Keratinocyte (primary cell): ENCODE measurements at regions not wholly inside any gene's neighbourhood (a gene's known extent, or its start where the extent isn't known, plus 50 kb on each side); places are given as distances from the start of the nearest gene placed in this dataset.

Experiments used
- DNase-seq: peaks from one replicate; pipeline ENCODE4 v3.0.0-alpha.2; 2011; ENCODE audit warnings: low read depth, missing footprints, low spot score
- FAIRE-seq: peaks from 2 replicates; lab custom pipeline; 2011; peaks lifted over from hg19 to GRCh38; lab: Jason Lieb, UNC
- H2AFZ ChIP-seq: 2 replicates; pipeline ENCODE4 v1.6.0; 2012; ENCODE audit warnings: low read length, control low read depth, inconsistent platforms; ENCODE audit not compliant: control insufficient read depth
- H3K27ac ChIP-seq: 2 replicates; pipeline ENCODE4 v1.5.1; 2011; ENCODE audit warnings: low read length; ENCODE audit not compliant: control insufficient read depth, insufficient read depth
- H3K27me3 ChIP-seq: 3 replicates; pipeline ENCODE4 v1.6.0; 2011; ENCODE audit warnings: low read length; ENCODE audit not compliant: control insufficient read depth, insufficient read depth; ENCODE audit errors: extremely low read depth
- H3K36me3 ChIP-seq, 2 experiments: 2 replicates in 1 of 2; 3 replicates in 1 of 2; pipeline ENCODE4 v1.5.1; 2011; ENCODE audit warnings: low read length in 2 of 2, mild to moderate bottlenecking in 1 of 2; ENCODE audit not compliant: control insufficient read depth in 2 of 2, insufficient read depth in 2 of 2; ENCODE audit errors: extremely low read depth in 1 of 2
- H3K4me1 ChIP-seq: 3 replicates; pipeline ENCODE4 v1.5.1; 2011; ENCODE audit warnings: low read length; ENCODE audit not compliant: control insufficient read depth, insufficient read depth; ENCODE audit errors: extremely low read depth
- H3K4me2 ChIP-seq: 3 replicates; pipeline ENCODE4 v1.6.0; 2011; ENCODE audit warnings: low read depth, low read length; ENCODE audit not compliant: control insufficient read depth, insufficient read depth; ENCODE audit errors: extremely low read depth
- H3K4me3 ChIP-seq, 3 experiments: fragments of 200-600 bp in 1 of 3; sonication (generic) in 1 of 3; 2 replicates in 2 of 3; 3 replicates in 1 of 3; pipeline ENCODE4 v1.5.1; 2011 to 2016; ENCODE audit warnings: low read length in 3 of 3, mild to moderate bottlenecking in 3 of 3, control low read depth in 2 of 3, inconsistent platforms in 1 of 3, low read depth in 1 of 3, mixed read lengths in 1 of 3, mixed run types in 1 of 3, moderate library complexity in 1 of 3; ENCODE audit not compliant: control insufficient read depth in 2 of 3, insufficient read depth in 2 of 3; ENCODE audit errors: extremely low read depth in 1 of 3
- H3K79me2 ChIP-seq: 2 replicates; pipeline ENCODE4 v1.6.0; 2012; ENCODE audit warnings: low read length; ENCODE audit not compliant: control insufficient read depth, insufficient read depth
- H3K9ac ChIP-seq: 3 replicates; pipeline ENCODE4 v1.6.0; 2011; ENCODE audit warnings: low read length; ENCODE audit not compliant: control insufficient read depth, insufficient read depth; ENCODE audit errors: extremely low read depth
- H3K9me1 ChIP-seq: 3 replicates; pipeline ENCODE4 v1.6.0; 2011; ENCODE audit warnings: low read length; ENCODE audit not compliant: control insufficient read depth, insufficient read depth; ENCODE audit errors: extremely low read depth
- H3K9me3 ChIP-seq: 2 replicates; pipeline ENCODE4 v1.5.1; 2012; ENCODE audit warnings: low read depth, low read length; ENCODE audit not compliant: control insufficient read depth
- H4K20me1 ChIP-seq: 3 replicates; pipeline ENCODE4 v1.6.0; 2011; ENCODE audit warnings: low read length; ENCODE audit not compliant: control insufficient read depth, insufficient read depth; ENCODE audit errors: extremely low read depth
- EZH2 ChIP-seq: IDR thresholded peaks from one replicate; pipeline ENCODE4 v1.6.1; 2012; ENCODE audit warnings: inconsistent platforms, mild to moderate bottlenecking, low read length, moderate library complexity
- dilution Hi-C: fragments of 300-500 bp; cut with MboI; formaldehyde crosslinking; loops from one replicate; pipeline ENCODE4 v1.7.0; 2020; ENCODE audit warnings: low sequenced_read_pairs; ENCODE audit not compliant: extremely low pct_ligation_motif_present
- TF ChIP-seq, protein P1 (sequence below), 3 experiments: IDR thresholded peaks in 1 of 3; conservative IDR thresholded peaks in 1 of 3; optimal IDR thresholded peaks in 1 of 3; 2 replicates in 2 of 3; 3 replicates in 1 of 3; pipeline versions ENCODE3 to v1.5.1; 2011; ENCODE audit warnings: low read length in 3 of 3, mild to moderate bottlenecking in 3 of 3, moderate library complexity in 2 of 3, control low read depth in 1 of 3, inconsistent platforms in 1 of 3; ENCODE audit not compliant: insufficient read depth in 2 of 3; ENCODE audit errors: extremely low read depth in 1 of 3

DNA sequence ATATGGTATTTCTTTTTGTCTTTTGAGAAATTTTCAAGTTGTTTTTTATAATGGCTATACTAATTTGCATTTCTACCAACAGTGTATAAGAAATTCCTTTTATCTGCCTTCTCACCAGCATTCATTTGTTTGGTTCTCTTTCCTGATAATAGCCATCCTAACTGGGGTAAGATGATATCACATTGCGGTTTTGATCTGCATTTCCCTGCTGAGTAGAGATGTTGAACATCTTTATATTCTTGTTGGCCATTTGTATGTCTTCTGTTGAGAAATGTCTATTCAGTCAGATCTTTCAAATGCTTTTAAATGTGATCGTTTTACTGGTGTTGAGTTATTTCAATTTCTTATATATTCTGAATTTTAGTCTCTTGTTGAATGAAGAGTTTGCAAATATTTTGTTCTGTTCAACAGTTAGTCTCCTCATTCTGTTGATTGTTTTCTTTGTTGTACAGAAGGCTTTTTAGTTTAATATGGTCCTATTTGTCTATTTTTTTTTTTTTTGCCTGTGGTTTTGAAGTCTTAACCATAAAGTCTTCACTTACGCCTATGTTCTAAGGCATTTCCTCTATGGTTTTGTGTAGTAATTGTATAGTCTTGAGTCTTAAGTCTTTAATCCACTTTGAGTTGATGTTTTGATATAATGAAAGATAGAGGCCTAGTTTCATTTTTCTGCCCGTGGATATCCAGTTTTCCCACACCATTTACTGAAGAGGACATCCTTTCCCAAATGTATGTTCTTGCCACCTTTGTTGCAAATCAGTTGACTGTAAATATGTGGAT is 1566.9 kb downstream of the STIM2 start:
- dilution Hi-C loops: no loop called here
- no peak overlapping the region for H3K27ac ChIP-seq
- TF ChIP-seq, protein P1, sequence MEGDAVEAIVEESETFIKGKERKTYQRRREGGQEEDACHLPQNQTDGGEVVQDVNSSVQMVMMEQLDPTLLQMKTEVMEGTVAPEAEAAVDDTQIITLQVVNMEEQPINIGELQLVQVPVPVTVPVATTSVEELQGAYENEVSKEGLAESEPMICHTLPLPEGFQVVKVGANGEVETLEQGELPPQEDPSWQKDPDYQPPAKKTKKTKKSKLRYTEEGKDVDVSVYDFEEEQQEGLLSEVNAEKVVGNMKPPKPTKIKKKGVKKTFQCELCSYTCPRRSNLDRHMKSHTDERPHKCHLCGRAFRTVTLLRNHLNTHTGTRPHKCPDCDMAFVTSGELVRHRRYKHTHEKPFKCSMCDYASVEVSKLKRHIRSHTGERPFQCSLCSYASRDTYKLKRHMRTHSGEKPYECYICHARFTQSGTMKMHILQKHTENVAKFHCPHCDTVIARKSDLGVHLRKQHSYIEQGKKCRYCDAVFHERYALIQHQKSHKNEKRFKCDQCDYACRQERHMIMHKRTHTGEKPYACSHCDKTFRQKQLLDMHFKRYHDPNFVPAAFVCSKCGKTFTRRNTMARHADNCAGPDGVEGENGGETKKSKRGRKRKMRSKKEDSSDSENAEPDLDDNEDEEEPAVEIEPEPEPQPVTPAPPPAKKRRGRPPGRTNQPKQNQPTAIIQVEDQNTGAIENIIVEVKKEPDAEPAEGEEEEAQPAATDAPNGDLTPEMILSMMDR (optimal IDR thresholded peaks at IDR 0.05 in 1 of 3, IDR thresholded peaks at IDR 0.05 in 1 of 3, conservative IDR thresholded peaks at IDR 0.05 in 1 of 3; ENCODE audit: extremely low read depth in 1 of 3, insufficient read depth in 2 of 3, low read length in 3 of 3): no peak
- no peak for TF ChIP-seq EZH2
- no peaks in the 10 kb centered on the region for H3K79me2 ChIP-seq
- no peaks in the 10 kb centered on the region for H3K27me3 ChIP-seq
- no peak overlapping the region for H2AFZ ChIP-seq
- H3K4me1 ChIP-seq: no peaks in the 10 kb centered on the region
- no peak overlapping the region for H3K4me3 ChIP-seq
- H3K9ac ChIP-seq: no peak overlapping the region
- no peaks in the 10 kb centered on the region for H3K36me3 ChIP-seq
- no peaks in the 10 kb centered on the region for H3K9me1 ChIP-seq
- FAIRE-seq (no peak), DNase-seq (no peak)
- no peaks in the 10 kb centered on the region for H3K9me3 ChIP-seq
- H3K4me2 ChIP-seq: no peak overlapping the region
- H4K20me1 ChIP-seq: no peaks in the 10 kb centered on the region

DNA sequence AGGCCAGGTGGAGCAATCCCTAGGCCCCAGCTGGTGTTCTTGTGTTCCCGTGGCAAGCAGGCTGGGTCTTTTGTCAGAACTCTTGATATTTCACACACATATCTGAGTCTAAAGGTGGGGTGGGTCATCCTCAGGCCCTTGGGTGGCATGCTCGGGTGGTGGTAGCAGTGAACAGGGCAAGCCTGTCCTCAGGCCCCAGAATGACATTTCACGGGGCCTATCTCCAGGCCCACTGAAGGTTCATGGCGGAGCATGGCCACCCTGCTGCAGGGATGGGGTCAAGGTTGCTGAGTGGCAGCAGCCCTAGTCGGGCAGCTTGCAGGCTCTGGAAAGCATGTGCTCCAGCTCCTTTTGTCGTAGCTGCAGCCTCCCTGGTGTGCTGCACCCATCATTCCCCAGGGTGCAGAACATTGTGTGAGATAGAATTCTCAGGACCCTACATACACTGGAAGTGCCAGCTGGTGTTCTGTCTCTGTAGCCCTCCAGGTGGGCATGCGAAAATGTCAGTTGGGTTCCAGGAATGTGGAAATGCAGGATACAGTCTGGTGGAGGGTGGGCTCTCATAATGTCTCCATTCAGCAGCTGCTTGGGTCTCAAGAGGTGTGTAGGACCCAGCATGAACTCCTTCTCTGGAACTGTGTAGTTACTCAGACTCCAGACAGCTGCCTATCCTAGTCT is 1571.8 kb downstream of the STIM2 start:
- H3K9ac ChIP-seq: no peak overlapping the region
- no peaks in the 10 kb centered on the region for H3K79me2 ChIP-seq
- no peak overlapping the region for H3K4me2 ChIP-seq
- H3K36me3 ChIP-seq: no peaks in the 10 kb centered on the region
- TF ChIP-seq, protein P1 (optimal IDR thresholded peaks at IDR 0.05 in 1 of 3, IDR thresholded peaks at IDR 0.05 in 1 of 3, conservative IDR thresholded peaks at IDR 0.05 in 1 of 3; ENCODE audit: extremely low read depth in 1 of 3, insufficient read depth in 2 of 3, low read length in 3 of 3): no peak
- TF ChIP-seq EZH2: no peak
- FAIRE-seq: no peak
- H2AFZ ChIP-seq: no peak overlapping the region
- peaks cover 20% of the 10 kb centered on the region for H3K4me1 ChIP-seq
- dilution Hi-C loops: no loop called here
- H3K4me3 ChIP-seq: no peak overlapping the region
- no peaks in the 10 kb centered on the region for H3K27me3 ChIP-seq
- DNase-seq: no peak
- H3K9me3 ChIP-seq: no peaks in the 10 kb centered on the region
- H3K27ac ChIP-seq: no peak overlapping the region
- H4K20me1 ChIP-seq: no peaks in the 10 kb centered on the region
- H3K9me1 ChIP-seq: no peaks in the 10 kb centered on the region
